SU-DHL-6 (cell line): ENCODE measurements at regions not wholly inside any gene's neighbourhood (a gene's known extent, or its start where the extent isn't known, plus 50 kb on each side); places are given as distances from the start of the nearest gene placed in this dataset.

Experiments used
- H2AFZ ChIP-seq: fragments of 200-600 bp; sonication (generic); 2 replicates; pipeline ENCODE4 v1.6.1; 2014; ENCODE audit warnings: low read depth, mild to moderate bottlenecking, moderate library complexity, mixed read lengths, antibody characterized with exemption, low read length; ENCODE audit not compliant: severe bottlenecking
- H3F3A ChIP-seq: fragments of 200-600 bp; shearing (Covaris generic); 2 replicates; pipeline ENCODE4 v1.6.0; 2016; ENCODE audit warnings: antibody characterized with exemption, mild to moderate bottlenecking; ENCODE audit not compliant: insufficient read depth
- H3K27ac ChIP-seq: fragments of 200-600 bp; sonication (generic); 2 replicates; pipeline ENCODE4 v1.5.1; 2016; ENCODE audit warnings: low read depth, mild to moderate bottlenecking, low read length, moderate library complexity, mixed read lengths
- H3K27me3 ChIP-seq: fragments of 200-600 bp; sonication (generic), shearing (Covaris generic); 2 replicates; pipeline ENCODE4 v1.6.0; 2014; ENCODE audit warnings: mild to moderate bottlenecking, low read length
- H3K36me3 ChIP-seq: fragments of 200-600 bp; sonication (generic); 2 replicates; pipeline ENCODE4 v1.6.1; 2014; ENCODE audit warnings: mild to moderate bottlenecking, low read length, mixed read lengths
- H3K4me2 ChIP-seq: fragments of 300-600, 200-600 bp; shearing (Covaris generic), sonication (generic); 2 replicates; pipeline ENCODE4 v1.6.0; 2014; ENCODE audit warnings: low read length, low read depth, mild to moderate bottlenecking; ENCODE audit not compliant: poor library complexity, severe bottlenecking
- H3K4me3 ChIP-seq: fragments of 200-600 bp; sonication (generic); 2 replicates; pipeline ENCODE4 v1.5.1; 2014; ENCODE audit warnings: antibody characterized with exemption, low read length, mild to moderate bottlenecking, mixed read lengths; ENCODE audit not compliant: insufficient read depth, poor library complexity, severe bottlenecking
- H3K79me2 ChIP-seq: fragments of 200-600 bp; sonication (generic); 2 replicates; pipeline ENCODE4 v1.6.1; 2014; ENCODE audit warnings: mild to moderate bottlenecking, low read length, moderate library complexity; ENCODE audit not compliant: insufficient read depth
- H3K9ac ChIP-seq: fragments of 200-600 bp; sonication (generic); 2 replicates; pipeline ENCODE4 v1.7.0; 2014; ENCODE audit warnings: mild to moderate bottlenecking, low read length
- H3K9me2 ChIP-seq: fragments of 200-600 bp; sonication (generic); replicated peaks from 2 replicates; pipeline ENCODE4 v1.6.1; 2014; ENCODE audit warnings: low read length; ENCODE audit not compliant: insufficient read depth
- H3K9me3 ChIP-seq: fragments of 200-600 bp; sonication (generic); 2 replicates; pipeline ENCODE4 v1.6.1; 2014; ENCODE audit warnings: low read length, mixed read lengths; ENCODE audit not compliant: insufficient read depth
- H4K20me1 ChIP-seq: fragments of 200-600 bp; sonication (generic); 2 replicates; pipeline ENCODE4 v1.6.1; 2014; ENCODE audit warnings: low read depth, mild to moderate bottlenecking, antibody characterized with exemption, low read length, moderate library complexity, mixed read lengths
- EZH2phosphoT487 ChIP-seq: fragments of 200-600 bp; sonication (generic), shearing (Covaris generic); conservative IDR thresholded peaks from 2 replicates; pipeline ENCODE4 v1.6.1; 2018; ENCODE audit warnings: mild to moderate bottlenecking, antibody characterized with exemption, low read length, moderate library complexity, mixed read lengths
- TF ChIP-seq, protein P1 (sequence below): fragments of 200-600 bp; sonication (generic); IDR thresholded peaks from one replicate; pipeline ENCODE4 v1.5.1; 2017; ENCODE audit warnings: antibody characterized with exemption, mild to moderate bottlenecking, low read length, moderate library complexity; ENCODE audit not compliant: insufficient read depth, poor library complexity, severe bottlenecking

- no peak overlapping the region for H2AFZ ChIP-seq
- H3K4me2 ChIP-seq = no peak overlapping the region
- no peak overlapping the region for H3K27ac ChIP-seq
- H3K79me2 ChIP-seq = no peaks in the 10 kb centered on the region
- H3K36me3 ChIP-seq = no peaks in the 10 kb centered on the region
- H3K9ac ChIP-seq = no peak overlapping the region
- H3F3A ChIP-seq = no peaks in the 10 kb centered on the region
- TF ChIP-seq, protein P1, sequence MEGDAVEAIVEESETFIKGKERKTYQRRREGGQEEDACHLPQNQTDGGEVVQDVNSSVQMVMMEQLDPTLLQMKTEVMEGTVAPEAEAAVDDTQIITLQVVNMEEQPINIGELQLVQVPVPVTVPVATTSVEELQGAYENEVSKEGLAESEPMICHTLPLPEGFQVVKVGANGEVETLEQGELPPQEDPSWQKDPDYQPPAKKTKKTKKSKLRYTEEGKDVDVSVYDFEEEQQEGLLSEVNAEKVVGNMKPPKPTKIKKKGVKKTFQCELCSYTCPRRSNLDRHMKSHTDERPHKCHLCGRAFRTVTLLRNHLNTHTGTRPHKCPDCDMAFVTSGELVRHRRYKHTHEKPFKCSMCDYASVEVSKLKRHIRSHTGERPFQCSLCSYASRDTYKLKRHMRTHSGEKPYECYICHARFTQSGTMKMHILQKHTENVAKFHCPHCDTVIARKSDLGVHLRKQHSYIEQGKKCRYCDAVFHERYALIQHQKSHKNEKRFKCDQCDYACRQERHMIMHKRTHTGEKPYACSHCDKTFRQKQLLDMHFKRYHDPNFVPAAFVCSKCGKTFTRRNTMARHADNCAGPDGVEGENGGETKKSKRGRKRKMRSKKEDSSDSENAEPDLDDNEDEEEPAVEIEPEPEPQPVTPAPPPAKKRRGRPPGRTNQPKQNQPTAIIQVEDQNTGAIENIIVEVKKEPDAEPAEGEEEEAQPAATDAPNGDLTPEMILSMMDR = no peak
- no peak for TF ChIP-seq EZH2phosphoT487
- H3K9me3 ChIP-seq = no peaks in the 10 kb centered on the region
- H3K4me3 ChIP-seq = no peak overlapping the region
- H3K27me3 ChIP-seq = no peaks in the 10 kb centered on the region
- no peaks in the 10 kb centered on the region for H4K20me1 ChIP-seq
- H3K9me2 ChIP-seq = no peaks in the 10 kb centered on the region
These were observed 286.5 kb upstream of the NBEA start for GRCh38 chr13:34655554-34655953.

- H3K9me3 ChIP-seq = no peaks in the 10 kb centered on the region
- H3K79me2 ChIP-seq = no peaks in the 10 kb centered on the region
- H3K36me3 ChIP-seq = no peaks in the 10 kb centered on the region
- no peak overlapping the region for H3K4me3 ChIP-seq
- H3F3A ChIP-seq = no peaks in the 10 kb centered on the region
- no peak overlapping the region for H3K4me2 ChIP-seq
- H3K27me3 ChIP-seq = no peaks in the 10 kb centered on the region
- no peaks in the 10 kb centered on the region for H4K20me1 ChIP-seq
- no peak overlapping the region for H2AFZ ChIP-seq
- H3K9me2 ChIP-seq = no peaks in the 10 kb centered on the region
- H3K27ac ChIP-seq = no peak overlapping the region
- TF ChIP-seq EZH2phosphoT487 = no peak
- TF ChIP-seq, protein P1 = no peak
- no peak overlapping the region for H3K9ac ChIP-seq
These were observed 284.4 kb upstream of the NBEA start for GRCh38 chr13:34657716-34658115.

- TF ChIP-seq, protein P1 = no peak
- H3K9me2 ChIP-seq = no peaks in the 10 kb centered on the region
These were observed 274.5 kb upstream of the NBEA start for GRCh38 chr13:34667286-34668218.

More at GRCh38 chr13:34667286-34668218, 274.5 kb upstream of the NBEA start:
- Histone ChIP-seq H3K27me3 (no peaks in the 10 kb centered on the region), H3K79me2 (no peaks in the 10 kb centered on the region), H3K4me3 (no peak overlapping the region), H3K9me3 (no peaks in the 10 kb centered on the region), H3K4me2 (no peak overlapping the region), H4K20me1 (no peaks in the 10 kb centered on the region), H2AFZ (no peak overlapping the region), H3F3A (no peaks in the 10 kb centered on the region), H3K27ac (no peak overlapping the region), H3K36me3 (no peaks in the 10 kb centered on the region), H3K9ac (no peak overlapping the region)
